GM06990 (cell line): ENCODE measurements at regions not wholly inside any gene's neighbourhood (a gene's known extent, or its start where the extent isn't known, plus 50 kb on each side); places are given as distances from the start of the nearest gene placed in this dataset.

Source experiments
- DNase-seq: peaks from one replicate; pipeline ENCODE4 v3.0.0-alpha.2; 2011; ENCODE audit not compliant: insufficient read length; ENCODE audit errors: extremely low read depth
- H3K27me3 ChIP-seq: replicated peaks from 2 replicates; pipeline ENCODE4 v1.6.0; 2011; ENCODE audit warnings: low read length; ENCODE audit not compliant: control insufficient read depth, insufficient read depth
- H3K36me3 ChIP-seq: 2 replicates; pipeline ENCODE4 v1.5.1; 2011; ENCODE audit warnings: low read length; ENCODE audit not compliant: control insufficient read depth, insufficient read depth
- H3K4me3 ChIP-seq: replicated peaks from 2 replicates; pipeline ENCODE4 v1.5.1; 2011; ENCODE audit warnings: low read depth, mild to moderate bottlenecking, control low read depth, low read length
- CTCF ChIP-seq: IDR thresholded peaks from 2 replicates; pipeline ENCODE4 v1.5.1; 2011; ENCODE audit warnings: low read length, control low read depth, mild to moderate bottlenecking, inconsistent platforms; ENCODE audit not compliant: insufficient read depth, poor library complexity, severe bottlenecking

- Histone ChIP-seq H3K4me3 (no peak overlapping the region), H3K27me3 (no peaks in the 10 kb centered on the region), H3K36me3 (no peaks in the 10 kb centered on the region)
- no peak for DNase-seq
- TF ChIP-seq CTCF, result no peak
These were observed 124.1 kb upstream of the CDH19 start for GRCh38 chr18:66727991-66728390.

GRCh38 chr18:66724664-66725356 lies 120.9 kb upstream of the CDH19 start:
- no peak for DNase-seq
- no peak for TF ChIP-seq CTCF
- H3K4me3 ChIP-seq, result no peak overlapping the region
- H3K36me3 ChIP-seq, result no peaks in the 10 kb centered on the region
- no peaks in the 10 kb centered on the region for H3K27me3 ChIP-seq

GRCh38 chr18:66722671-66723070 lies 118.8 kb upstream of the CDH19 start:
- no peak for DNase-seq
- H3K4me3 ChIP-seq, result no peak overlapping the region
- no peaks in the 10 kb centered on the region for H3K36me3 ChIP-seq
- no peaks in the 10 kb centered on the region for H3K27me3 ChIP-seq
- TF ChIP-seq CTCF, result no peak

- no peak for TF ChIP-seq CTCF
- Histone ChIP-seq H3K36me3 (no peaks in the 10 kb centered on the region), H3K4me3 (no peak overlapping the region), H3K27me3 (no peaks in the 10 kb centered on the region)
- no peak for DNase-seq
These were observed 104.8 kb upstream of the CDH19 start for GRCh38 chr18:66708646-66709045.

GRCh38 chr18:66707473-66707872 lies 103.6 kb upstream of the CDH19 start:
- no peaks in the 10 kb centered on the region for H3K27me3 ChIP-seq
- no peak overlapping the region for H3K4me3 ChIP-seq
- no peak for DNase-seq
- no peak for TF ChIP-seq CTCF
- no peaks in the 10 kb centered on the region for H3K36me3 ChIP-seq

GRCh38 chr18:66695281-66695680 lies 91.4 kb upstream of the CDH19 start:
- DNase-seq, result no peak
- Histone ChIP-seq H3K27me3 (no peaks in the 10 kb centered on the region), H3K36me3 (no peaks in the 10 kb centered on the region), H3K4me3 (no peak overlapping the region)
- TF ChIP-seq CTCF, result no peak
